ENCODE measurements at regions not wholly inside any gene's neighbourhood (a gene's known extent, or its start where the extent isn't known, plus 50 kb on each side); places are given as distances from the start of the nearest gene placed in this dataset.

GRCh38 chr10:128525444-128525843 is 399.2 kb upstream of the MKI67 start:
- TF ChIP-seq GATA1 (IDR thresholded peaks at IDR 0.05; ENCODE audit: low read depth, low read length) (no peak), POLR2A (IDR thresholded peaks at IDR 0.05; ENCODE audit: low read length) (no peak)
- DNase-seq: no peak

GRCh38 chr10:128525936-128526335 is 399.7 kb upstream of the MKI67 start:
- TF ChIP-seq GATA1 (IDR thresholded peaks at IDR 0.05; ENCODE audit: low read depth, low read length): no peak
- no peak for TF ChIP-seq POLR2A (IDR thresholded peaks at IDR 0.05; ENCODE audit: low read length)
- no peak for DNase-seq

- TF ChIP-seq GATA1 (IDR thresholded peaks at IDR 0.05; ENCODE audit: low read depth, low read length) (no peak), POLR2A (IDR thresholded peaks at IDR 0.05; ENCODE audit: low read length) (no peak)
- DNase-seq: no peak
Measured at GRCh38 chr10:128526791-128527375, 400.7 kb upstream of the MKI67 start.

DNA sequence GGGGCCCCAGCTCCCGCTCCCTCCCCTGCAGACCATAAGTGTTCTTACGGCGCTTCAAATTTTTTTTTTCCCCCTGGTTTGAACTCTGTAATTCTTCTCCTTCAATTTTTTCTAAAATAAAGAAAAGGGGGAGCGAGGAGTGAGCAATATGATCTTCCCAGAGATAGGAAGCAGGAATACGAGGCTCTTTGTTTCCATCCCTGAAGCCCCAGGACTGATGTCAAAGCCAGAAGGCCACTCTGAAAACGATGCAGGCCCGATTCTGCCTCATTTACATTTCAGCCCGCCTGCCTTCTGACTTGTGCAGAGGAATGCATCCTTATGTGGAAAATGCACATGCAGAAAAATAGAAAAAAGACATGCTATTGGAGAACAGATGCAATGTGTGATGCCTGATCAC is 401.5 kb upstream of the MKI67 start:
- DNase-seq: no peak
- TF ChIP-seq POLR2A (IDR thresholded peaks at IDR 0.05; ENCODE audit: low read length): no peak
- TF ChIP-seq GATA1 (IDR thresholded peaks at IDR 0.05; ENCODE audit: low read depth, low read length): no peak

DNA sequence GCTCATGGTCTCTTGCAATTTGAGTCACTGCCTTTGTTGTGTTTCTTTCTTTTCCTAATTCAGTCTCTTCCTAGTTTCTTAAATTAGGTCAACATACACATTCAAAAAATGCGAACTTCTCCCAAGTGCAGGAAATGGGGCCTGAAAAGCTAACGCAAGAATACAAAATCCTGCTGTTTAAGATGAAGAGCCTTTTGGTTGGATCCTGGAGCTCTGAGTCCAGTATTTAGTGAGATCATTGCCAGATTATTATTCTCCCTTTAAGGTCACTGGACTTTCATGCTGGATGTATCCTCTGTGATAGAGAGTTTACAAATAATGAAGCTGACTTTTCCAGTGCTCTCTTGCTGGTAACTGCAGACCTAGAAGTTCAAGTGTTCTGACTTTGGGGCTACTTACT is 401.9 kb upstream of the MKI67 start:
- no peak for DNase-seq
- no peak for TF ChIP-seq GATA1 (IDR thresholded peaks at IDR 0.05; ENCODE audit: low read depth, low read length)
- TF ChIP-seq POLR2A (IDR thresholded peaks at IDR 0.05; ENCODE audit: low read length): no peak

- TF ChIP-seq GATA1 (IDR thresholded peaks at IDR 0.05; ENCODE audit: low read depth, low read length): no peak
- TF ChIP-seq POLR2A (IDR thresholded peaks at IDR 0.05; ENCODE audit: low read length): no peak
- DNase-seq: no peak
Measured at GRCh38 chr10:128528781-128529180, 402.6 kb upstream of the MKI67 start.

- no peak for DNase-seq
- no peak for TF ChIP-seq GATA1 (IDR thresholded peaks at IDR 0.05; ENCODE audit: low read depth, low read length)
- no peak for TF ChIP-seq POLR2A (IDR thresholded peaks at IDR 0.05; ENCODE audit: low read length)
Measured at GRCh38 chr10:128529225-128529624, 403.0 kb upstream of the MKI67 start.

DNA sequence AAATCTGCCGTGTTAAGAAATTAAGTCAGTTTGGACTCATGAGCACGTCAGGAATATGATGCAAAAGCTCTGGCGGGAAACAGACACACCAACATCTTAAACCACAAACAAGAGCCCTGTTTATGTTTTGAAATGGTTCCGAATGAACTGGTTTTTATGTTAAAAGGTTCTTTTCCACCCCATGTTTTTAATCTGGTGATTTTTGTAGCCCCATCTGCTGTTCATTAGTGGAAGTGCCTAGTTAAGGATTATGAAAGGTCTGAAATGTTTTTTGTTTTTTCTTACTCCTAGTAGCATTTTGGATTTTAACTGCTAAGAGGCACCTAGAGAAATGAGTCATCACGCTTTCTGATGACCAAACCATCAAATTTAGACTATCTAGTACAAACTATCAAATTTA is 404.1 kb upstream of the MKI67 start:
- TF ChIP-seq GATA1 (IDR thresholded peaks at IDR 0.05; ENCODE audit: low read depth, low read length): no peak
- TF ChIP-seq POLR2A (IDR thresholded peaks at IDR 0.05; ENCODE audit: low read length): no peak

GRCh38 chr10:128530946-128531345 is 404.7 kb upstream of the MKI67 start:
- no peak for DNase-seq
- TF ChIP-seq GATA1 (IDR thresholded peaks at IDR 0.05; ENCODE audit: low read depth, low read length): no peak
- no peak for TF ChIP-seq POLR2A (IDR thresholded peaks at IDR 0.05; ENCODE audit: low read length)

More for the DNA sequence above, 404.1 kb upstream of the MKI67 start:
- DNase-seq: peak in 1 of 2 experiments; percentile 7

DNA sequence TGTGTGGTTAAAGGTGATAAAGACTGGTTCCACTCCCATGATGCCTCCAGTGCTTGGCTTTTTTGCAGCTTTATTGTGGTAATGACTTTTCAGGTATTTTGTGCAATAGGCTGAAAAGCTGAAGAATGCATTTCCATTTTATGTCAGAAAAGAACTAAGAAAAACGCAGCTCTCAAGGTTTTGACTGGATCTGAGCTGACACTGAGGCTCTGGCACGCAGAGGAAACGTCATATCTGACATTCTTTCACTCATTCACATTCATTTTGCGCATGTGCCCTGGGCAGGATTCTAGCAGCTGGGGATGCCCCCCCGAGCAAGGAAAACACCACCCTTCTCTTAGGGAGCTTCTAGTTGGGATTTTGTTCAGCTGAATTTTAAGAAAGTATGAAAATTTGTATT is 408.5 kb upstream of the MKI67 start:
- no peak for DNase-seq
- TF ChIP-seq GATA1 (IDR thresholded peaks at IDR 0.05; ENCODE audit: low read depth, low read length) (no peak), POLR2A (IDR thresholded peaks at IDR 0.05; ENCODE audit: low read length) (no peak)

- no peak for TF ChIP-seq POLR2A (IDR thresholded peaks at IDR 0.05; ENCODE audit: low read length)
- TF ChIP-seq GATA1 (IDR thresholded peaks at IDR 0.05; ENCODE audit: low read depth, low read length): no peak
- DNase-seq: no peak
Measured at GRCh38 chr10:128536259-128536658, 410.0 kb upstream of the MKI67 start.

DNA sequence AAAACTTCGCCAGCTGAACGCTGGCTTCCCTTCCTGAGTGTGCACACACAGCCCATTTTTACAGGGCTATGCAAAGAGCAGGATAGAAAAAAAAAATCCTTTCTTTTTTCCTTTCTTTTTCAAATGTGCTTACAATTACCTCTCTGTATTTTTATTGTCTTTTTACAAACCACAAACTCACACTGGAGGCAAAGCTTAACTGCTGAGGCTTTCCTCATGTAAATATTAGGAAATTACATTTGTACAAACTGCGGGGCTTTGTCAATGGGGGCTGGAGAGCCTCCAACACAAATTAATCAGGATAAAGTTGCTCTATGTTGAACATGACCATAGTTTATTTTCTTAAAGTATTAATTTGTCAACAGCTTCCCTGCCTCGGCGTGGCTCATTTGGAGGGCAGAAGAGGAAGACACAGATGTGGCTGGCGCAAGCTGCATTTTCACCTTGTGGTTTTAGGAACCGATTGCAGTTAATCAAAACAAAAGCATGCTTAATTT is 411.7 kb upstream of the MKI67 start:
- no peak for DNase-seq
- TF ChIP-seq GATA1 (IDR thresholded peaks at IDR 0.05; ENCODE audit: low read depth, low read length): no peak
- no peak for TF ChIP-seq POLR2A (IDR thresholded peaks at IDR 0.05; ENCODE audit: low read length)

GRCh38 chr10:128538671-128539070 is 412.4 kb upstream of the MKI67 start:
- no peak for DNase-seq
- TF ChIP-seq GATA1 (IDR thresholded peaks at IDR 0.05; ENCODE audit: low read depth, low read length) (no peak), POLR2A (IDR thresholded peaks at IDR 0.05; ENCODE audit: low read length) (no peak)

DNA sequence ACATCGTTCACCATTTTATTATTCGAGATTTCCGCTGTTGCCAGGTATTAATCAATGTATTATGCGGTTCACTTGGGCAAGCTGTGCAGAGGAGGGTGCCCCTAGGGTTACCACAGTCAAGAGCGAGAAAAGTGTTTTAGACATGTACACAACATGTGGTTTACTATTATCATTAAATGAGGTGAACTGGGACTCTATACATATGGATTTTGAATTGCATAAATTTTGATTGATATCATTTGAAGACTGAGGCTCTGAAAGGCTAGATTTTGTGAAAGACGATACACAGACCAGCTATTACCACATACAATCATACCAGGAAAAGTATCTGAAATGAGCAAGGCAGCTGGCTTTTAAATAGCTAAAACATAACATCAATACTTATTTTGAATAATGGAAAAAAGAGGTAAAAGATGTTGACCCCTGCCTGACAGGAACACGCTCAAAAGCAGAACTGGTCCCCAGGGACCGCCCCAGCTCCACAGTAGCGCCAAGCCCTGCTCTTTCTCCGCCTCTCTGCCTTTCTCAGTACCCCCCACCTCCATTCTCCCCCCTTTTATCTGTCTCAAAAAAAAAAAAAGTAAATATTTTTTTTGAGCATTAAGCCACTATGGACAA is 413.4 kb upstream of the MKI67 start:
- DNase-seq: no peak
- TF ChIP-seq POLR2A (IDR thresholded peaks at IDR 0.05; ENCODE audit: low read length): no peak
- TF ChIP-seq GATA1 (IDR thresholded peaks at IDR 0.05; ENCODE audit: low read depth, low read length): no peak

- no peak for DNase-seq
- TF ChIP-seq GATA1 (IDR thresholded peaks at IDR 0.05; ENCODE audit: low read depth, low read length) (no peak), POLR2A (IDR thresholded peaks at IDR 0.05; ENCODE audit: low read length) (no peak)
Measured at GRCh38 chr10:128540128-128540762, 414.0 kb upstream of the MKI67 start.

All from erythroblast (primary cell).